NOMO-1 treated with dmso at 0.1 percent for 144 hours (cell line): ENCODE measurements at regions not wholly inside any gene's neighbourhood (a gene's known extent, or its start where the extent isn't known, plus 50 kb on each side); places are given as distances from the start of the nearest gene placed in this dataset.

Experiments used
- DNase-seq: peaks from one replicate; lab custom pipeline; 2025; ENCODE audit not compliant: unreplicated experiment; lab: John Stamatoyannopoulos, UW

DNA sequence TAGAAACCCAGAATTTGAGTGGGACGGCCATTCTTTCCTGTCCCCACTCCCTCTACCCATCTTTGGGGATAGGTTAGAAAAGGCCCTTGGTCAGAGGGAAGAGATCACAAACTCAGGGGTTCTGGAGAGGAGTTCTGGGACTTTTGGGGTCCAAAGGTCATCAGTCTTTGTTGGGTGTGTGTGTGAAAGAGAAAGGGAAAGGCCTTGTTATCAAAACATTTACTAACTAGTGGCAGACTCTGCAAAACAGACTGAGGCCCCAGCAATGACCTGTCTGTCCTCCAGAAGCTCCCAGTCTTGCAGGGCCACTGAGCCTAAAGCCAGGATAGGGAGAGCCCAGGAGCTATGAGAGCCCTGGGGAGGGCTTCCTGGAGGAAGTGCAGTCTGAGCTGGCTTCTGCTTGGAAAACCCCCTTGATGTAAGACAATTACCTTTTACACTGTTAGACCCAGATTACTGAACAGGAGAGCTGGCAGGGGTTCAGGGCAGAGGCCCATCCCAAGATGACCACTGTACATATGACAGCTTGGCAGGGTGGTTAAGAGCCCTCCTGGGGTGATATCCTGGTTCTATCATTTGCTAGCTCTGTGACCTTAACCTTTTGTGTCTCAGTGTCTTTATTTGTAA is 429.1 kb upstream of the CCDC196 start:
- no peak for DNase-seq

DNA sequence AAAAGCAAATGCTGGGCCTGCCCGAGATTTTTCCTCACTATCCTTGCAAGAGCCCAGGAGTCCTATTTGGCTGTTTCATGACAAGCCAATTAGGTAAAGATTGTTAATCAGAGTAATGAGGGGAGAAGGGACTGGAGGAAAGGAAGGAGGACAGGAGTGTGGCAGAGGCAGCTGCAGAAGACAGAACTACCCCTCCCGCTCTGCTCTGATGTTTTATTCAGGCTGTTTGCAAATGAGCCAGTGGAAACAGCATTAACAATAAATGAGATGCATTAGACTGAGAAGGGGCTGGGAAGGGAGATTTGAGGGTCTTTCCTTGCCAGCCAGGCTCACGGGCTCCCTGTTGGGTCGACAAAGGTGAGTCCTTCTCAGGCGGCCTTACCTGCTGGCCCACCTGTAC is 421.0 kb upstream of the CCDC196 start:
- DNase-seq = no peak

DNA sequence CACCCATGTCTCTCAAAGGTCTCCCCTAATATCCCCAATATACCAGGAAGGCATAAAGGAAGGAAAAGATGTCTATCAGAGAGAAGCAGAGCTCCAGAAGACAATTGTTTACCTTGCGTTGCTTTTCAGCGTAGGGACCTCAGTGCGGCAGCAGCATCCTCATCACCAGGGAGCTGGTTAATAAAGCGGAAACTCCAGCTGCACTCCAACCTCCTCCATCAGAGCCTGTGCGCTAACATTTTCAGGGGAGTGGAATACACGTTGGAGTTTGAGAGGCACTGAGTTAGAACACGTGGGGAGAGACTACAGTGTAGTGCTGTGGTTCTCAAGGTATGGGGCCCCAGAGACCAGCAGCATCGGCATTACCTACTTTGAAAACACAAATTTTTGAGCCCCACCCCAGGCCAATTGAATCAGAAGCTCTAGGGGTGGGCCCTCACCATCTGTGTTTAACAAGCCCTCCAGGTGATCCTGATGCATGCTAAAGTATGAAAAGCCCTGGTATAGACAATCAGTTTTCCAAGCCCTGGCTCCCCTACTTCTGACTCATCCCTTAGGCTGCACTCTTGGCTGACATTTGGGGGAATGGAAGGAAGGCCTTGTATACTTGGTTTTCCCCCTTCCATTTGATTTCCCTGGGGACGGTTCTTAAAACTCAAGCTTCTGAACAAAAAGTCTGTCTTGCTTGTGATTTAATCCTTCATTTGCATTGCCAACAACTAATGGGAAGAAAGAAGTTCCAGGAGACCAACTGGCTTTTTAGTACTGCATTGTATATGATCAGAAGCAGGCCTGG is 419.0 kb upstream of the CCDC196 start:
- DNase-seq = no peak

DNA sequence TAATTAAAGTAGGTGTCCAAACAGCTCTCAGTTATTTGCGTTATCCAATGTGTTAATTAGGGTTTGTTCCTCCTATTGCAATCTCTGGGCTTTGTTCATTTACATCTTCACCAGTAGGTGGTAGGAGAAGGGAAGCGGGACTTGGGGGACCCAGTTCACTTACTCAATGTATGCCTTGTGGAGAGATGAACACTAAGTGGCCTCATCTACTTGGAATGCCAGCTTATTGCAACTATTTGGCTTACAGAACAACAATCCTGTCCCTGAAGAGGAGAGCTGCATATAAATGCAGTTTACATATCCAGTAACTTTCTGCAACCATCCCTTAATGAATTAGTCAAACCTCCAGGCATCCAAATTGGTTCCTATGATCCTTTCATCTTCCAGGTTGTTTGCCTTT is 417.1 kb upstream of the CCDC196 start:
- no peak for DNase-seq

DNA sequence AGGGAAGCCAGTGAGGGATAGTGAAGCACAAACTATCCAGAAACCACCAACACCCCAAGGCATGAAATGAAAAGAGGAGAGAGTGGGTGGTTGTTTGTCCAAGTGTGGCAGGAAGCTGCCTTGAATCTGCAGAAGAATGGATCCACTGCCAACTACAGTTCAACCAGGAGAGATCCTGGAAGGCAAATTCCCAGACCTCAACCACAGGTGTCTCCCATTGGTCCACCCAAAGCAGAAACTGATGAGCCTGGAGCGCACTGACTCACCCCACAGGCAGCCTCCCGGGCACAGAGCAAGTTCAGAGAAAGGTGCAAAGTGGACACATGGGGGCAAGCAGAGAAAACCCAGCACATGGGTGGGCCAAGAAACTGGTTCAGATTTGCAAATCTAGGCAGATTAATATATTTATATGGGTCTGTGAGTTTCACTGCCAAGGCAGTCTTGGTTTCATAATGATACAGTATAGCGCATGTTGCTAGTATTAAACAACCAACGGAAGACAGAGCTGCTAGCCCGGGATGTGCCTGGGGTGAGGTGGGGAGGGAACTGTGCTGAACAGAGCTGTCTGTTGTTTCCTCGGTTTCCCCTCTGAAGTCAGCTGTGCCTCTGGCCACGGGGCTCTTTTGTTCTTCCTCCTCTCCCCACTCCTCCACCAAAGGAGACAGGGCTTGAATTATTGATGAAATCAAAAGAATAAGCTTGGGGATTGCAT is 416.2 kb upstream of the CCDC196 start:
- DNase-seq = no peak

DNA sequence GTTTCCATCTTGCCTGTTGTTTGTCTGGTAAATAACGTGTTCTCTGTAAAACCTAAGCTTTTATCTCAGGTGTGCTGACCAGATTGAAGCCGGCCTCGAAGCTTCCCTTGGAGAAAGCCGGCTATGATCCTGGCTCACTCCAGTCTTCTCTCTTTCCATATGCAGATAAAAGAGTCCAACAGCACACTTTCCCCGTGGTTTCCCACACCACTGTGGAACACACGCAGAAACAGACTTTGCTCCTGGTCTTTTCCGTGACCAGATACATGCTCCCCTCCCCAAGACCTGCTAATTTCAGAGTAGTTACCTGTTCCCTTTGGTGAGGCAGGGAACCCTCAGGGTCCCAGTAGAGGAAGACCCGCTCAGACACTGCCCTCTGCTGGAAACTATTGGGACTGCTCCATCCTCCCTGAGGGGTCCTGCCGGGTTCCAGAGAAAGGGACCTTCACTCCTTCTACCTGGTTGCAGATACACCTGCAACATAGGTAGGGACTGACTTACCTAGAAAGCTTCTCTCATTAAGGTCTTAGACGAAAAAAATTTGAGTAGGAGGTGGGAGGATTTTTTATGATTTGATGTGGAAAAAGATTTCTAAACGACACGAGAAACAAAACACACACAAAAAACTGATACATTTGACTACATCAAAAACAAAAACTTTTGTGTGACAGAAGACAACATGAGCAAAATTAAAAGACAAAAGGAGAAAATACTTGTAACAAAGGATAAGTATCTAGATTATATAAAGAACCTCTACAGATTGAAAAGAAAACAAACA is 415.4 kb upstream of the CCDC196 start:
- DNase-seq = no peak

DNA sequence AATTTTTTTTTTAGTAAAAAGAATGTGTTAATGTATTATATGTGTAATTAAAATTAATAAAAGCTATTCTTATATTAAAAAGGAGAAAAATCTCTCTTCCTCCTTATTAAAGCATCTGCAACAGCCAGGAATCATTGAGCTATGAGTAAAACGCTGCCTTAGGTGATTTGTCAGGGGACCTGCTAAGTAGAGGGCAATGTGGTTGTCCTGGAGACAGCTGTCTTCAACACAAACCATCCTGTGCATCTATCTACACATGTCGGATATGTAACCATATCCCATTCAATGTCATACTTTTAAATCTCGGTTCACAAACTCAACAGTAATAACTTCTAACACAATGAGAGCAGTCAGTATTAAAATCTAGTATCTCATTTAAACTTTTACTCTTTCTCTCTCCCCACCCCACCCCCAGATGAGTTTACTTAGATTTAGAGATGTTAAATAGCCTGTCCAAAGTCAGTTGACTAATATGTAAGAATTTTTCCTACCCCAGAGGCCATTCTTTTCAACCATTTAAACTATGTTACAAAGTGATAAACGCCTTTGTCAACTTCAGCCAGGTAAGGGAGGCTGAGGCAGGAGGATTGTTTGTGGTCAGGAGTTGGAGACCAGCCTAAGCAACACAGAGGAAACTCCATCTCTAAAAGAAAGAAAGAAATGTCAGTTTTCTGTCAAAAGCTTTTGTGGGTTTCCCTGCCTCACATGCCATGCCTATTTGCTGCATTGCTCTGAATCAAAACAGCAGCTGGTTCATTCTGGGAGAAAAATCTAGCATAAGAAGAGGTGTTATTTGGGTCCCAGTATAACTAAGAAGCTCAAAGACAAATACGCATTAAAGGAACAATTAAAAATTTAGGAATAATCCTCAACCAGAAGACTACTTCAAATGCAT is 413.7 kb upstream of the CCDC196 start:
- no peak for DNase-seq

DNA sequence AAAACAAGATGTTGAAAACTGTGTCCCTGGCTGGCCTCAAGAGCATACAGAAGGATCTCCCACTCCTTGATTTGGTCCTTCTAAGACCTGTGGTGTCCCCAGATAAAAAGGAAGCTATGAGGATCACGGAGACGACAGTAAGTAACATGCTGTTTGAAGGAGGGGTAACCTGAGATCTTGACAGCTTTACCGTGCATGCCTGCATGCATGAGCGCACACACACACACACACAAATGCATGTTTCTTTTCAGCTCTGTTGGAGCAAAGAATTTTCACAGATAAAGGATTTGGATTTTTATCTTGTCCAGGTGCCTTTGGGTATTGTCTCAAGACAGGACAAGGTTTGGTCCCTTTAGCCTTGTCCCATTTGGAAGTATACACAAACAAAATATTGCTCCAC is 411.6 kb upstream of the CCDC196 start:
- no peak for DNase-seq

DNA sequence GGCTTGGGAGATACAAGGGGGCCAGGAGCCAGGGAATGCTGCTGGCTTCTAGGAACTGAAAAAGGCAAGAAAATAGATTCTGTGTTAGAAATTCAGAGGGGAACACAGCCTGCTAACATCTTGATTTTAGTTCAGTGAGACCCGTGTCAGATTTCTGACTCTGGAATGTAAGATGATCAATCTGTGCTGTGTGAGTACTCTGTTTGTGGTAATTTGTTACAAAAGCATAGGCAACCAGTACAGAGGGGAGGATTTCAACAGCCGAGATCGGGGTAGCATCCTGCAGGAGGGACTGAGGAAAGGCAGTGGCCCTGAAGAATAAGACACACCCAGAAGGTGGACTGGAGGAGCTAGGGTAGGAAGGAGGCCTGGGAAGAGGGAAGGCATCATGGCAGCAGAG is 410.0 kb upstream of the CCDC196 start:
- DNase-seq = no peak

DNA sequence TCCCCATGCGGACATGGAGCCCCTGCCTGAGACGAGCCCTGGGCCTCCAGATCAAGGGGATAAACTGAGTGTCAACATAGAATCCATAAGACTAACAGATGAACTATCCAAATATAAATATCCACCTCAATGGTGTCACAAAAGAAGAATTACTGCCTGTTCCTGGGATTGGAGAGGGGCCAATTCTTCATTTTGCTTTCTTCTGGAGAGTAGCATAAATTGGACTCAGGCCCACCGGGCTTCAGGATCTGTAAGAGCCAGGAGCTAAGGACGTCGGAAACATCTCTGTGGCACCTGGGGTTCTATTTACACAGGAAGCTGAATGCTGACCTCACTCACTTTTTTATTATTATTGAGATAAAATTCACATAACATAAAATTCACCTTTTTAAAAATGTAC is 408.2 kb upstream of the CCDC196 start:
- DNase-seq = no peak

DNA sequence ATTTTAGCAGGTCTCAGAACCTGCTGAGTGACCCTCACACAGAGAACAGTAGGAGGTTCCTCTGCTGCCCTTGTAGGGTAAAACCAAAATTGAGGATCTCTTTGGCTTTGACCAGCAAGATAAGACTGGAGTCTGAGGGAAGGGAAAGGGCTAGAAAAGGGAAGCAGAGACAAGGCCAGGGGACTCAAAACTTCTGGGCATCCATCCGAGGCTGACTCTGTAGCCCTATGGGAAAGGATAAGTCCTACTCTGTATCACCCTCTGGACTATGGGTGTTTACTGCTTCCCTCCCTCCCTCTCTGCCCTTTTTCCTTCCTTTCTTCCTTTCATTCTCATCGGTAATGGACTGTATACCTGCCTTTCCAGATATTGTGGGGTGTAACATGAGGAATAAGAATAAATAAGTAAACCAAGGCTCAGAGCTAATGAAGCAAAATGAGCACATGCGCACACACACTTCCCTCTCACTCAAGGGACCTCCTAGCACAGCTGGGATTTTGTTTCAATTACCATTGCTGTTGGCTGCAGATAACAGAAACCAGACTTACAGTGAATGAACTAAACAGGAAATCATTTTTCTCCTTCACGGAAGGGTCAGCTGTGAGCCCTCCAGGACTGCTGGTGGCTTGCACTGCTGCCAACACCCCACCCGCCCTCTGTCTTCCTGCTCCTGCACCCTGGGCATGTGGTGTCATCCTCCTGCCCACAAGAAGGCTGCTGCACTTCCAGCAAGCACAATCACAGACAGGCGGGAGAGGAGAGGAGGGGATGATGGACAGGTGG is 404.4 kb upstream of the CCDC196 start:
- no peak for DNase-seq

DNA sequence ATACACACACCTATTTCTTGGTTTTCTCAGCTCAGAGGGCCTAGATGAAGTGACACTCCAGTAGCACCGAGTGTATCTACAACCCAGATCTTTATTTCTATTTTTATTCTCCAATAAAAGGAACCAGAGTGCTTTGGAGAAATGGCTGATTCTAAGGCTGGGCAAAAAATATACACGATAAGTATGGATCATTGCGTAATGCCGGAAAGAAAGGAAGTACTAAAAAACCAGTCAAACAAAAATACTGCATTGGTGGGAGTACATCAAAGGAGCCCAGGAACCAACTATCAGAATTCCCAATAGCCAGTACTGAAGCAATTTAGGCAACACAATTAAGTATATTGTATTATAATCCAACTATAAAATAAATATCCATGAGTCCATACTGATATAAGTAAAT is 400.9 kb upstream of the CCDC196 start:
- no peak for DNase-seq

DNA sequence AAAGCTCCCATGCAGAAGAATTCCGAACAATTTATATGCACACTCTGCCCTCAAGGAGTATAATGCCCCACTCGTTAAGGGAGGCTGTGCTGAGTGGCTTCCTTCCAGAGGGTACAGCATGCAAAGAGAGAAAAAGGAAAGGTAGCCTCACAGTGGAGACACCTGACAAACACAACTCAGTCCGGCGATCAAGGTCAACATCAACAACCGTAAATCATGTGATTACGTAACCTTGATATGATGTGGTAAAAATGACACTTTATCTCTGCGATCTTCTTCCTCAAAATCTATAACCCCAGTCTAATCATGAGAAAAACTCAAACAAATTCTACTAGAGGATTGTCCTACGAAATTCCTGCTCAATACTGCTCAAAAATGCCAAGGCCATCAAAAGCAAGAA is 400.5 kb upstream of the CCDC196 start:
- no peak for DNase-seq

DNA sequence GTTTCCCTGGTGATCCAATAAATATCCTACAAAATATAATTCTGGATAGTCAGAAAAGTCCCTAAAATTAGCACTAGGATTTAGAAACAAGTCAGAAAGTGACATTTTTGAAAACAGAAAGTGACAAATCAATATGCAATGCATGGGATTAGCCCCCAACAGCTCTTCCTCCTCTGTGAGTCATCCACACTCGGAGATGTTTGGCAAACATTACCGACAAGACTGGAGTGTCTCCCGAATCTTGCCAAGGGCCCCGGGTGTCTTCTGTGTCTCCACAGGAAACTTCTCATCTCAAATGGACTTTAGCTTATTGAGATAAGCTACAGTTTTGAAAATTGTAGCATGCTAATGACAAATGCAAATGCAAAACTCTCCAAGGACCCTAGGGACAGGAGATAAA is 398.9 kb upstream of the CCDC196 start:
- no peak for DNase-seq

DNA sequence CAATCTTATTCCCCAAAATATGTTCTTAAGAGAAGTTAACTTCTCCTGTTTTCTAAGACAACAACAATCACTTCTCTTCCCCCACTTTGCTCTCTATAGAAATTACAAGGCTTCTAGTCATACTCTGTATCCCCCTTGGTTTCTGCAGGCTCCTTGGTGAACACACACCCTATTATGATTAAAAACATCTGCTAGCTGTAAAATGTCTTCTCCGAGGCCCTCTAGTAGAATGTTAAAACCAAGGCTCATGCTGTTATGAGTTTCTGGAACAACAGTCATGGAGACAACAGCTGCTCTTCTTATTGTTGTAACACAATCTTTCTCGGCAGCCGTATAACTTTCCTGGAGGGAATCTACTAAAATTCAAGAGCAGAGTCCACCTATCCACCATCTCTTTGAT is 397.5 kb upstream of the CCDC196 start:
- DNase-seq = no peak

DNA sequence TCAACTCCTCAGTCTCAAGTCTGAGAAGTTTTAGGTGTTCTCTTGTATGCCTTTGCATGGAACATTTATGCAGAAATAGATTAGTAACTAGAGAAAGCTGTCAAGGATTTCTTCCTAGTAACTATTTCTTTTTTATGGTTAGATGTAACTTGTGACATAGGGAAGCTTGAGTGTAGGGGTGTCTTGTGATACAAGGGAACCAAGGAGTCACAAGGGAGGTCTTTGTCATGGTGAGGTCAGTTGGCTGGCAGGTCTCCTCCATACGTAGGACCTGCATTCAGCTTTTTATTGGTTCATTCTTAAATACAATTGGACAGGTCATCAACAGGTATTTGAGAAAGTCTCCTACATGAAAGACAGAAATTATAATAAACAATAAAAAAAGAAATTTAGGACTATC is 394.0 kb upstream of the CCDC196 start:
- DNase-seq = no peak

DNA sequence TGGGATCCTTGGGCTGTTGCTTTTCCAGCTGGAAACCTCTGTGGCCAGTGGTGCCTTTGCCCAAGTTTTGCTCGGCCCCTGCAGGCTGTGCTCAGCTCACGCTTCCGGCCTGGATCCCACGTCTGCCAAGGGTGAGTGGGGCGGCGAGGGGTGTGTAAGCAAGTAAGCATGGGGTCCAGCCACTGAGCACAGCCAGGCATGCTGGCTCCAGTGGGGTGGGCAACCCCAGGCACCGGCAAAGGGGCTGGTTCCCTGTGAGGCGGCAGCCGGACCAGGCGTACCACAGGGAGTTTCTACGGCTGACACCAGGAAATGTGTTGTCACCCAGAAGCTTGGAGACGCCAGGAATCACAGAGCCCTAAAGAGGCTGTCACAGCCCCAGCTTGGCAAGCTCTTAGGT is 393.4 kb upstream of the CCDC196 start:
- no peak for DNase-seq

DNA sequence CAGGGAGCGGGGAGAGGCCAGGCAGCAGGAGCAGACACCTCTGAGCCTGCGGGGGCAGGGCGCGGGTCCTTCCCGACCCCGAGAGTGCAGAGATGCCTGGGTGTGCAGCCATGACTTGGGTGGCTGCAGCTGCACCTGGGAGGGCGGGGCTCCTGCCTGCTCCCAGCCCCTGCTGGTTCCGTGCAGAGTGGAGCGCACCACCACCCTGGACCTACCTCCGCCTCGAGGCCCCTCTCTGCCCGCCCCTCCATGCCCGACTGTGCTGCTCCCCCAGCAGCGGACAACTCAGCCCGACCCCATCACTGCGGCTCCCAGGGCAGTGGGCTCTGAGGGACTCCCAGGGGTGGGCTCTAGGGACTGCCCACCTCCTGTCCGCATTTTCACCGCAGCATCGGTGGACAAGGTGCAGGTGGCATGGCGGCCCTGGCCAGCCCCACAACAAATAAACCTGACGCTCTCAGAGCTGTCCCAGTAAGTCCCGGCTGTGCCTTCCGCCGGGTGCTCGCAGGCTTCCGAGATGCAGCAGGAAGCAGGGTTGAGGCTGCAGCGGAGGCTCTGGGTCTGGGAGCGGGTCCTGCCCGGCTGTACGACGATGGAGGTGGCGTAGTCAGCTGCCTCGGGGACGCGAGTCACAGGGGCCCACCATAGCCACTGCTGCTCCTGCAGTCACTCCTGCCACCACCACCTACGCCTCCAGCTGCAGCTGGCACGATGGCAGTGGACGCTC is 392.0 kb upstream of the CCDC196 start:
- DNase-seq = no peak

DNA sequence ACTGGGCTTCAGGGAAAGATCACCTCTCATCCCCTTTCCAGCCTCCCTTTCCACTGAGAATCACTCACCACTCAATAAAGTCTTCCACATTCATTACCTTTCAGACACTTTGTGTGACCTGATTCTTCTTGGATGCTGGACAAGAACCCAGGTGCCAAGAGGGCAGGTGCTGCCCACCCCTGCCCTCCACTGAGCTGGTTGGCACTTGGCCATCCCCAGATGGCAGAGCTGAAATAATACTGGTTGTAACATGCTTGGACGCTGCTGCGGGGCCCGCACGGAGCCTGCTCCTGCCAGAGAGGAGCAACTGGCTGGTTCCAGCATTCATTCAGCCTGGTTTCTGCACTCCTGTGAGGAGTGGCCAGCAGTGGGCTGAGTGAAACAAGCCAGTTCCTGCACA is 386.7 kb upstream of the CCDC196 start:
- DNase-seq = no peak
